Progenitor cell of endocrine pancreas (in vitro differentiated cells): ENCODE measurements at regions not wholly inside any gene's neighbourhood (a gene's known extent, or its start where the extent isn't known, plus 50 kb on each side); places are given as distances from the start of the nearest gene placed in this dataset.

Experiments used
- DNase-seq: peaks from one replicate; pipeline ENCODE4 v3.0.0; 2021; ENCODE audit warnings: low spot score; ENCODE audit not compliant: unreplicated experiment
- H3K27ac Mint-ChIP-seq: 2 replicates; pipeline ENCODE4 v1.8.0; 2021; ENCODE audit warnings: mild to moderate bottlenecking, moderate library complexity, mixed read lengths
- H3K27me3 Mint-ChIP-seq: 2 replicates; pipeline ENCODE4 v1.8.0; 2021; ENCODE audit warnings: mixed read lengths
- H3K36me3 Mint-ChIP-seq: 2 replicates; pipeline ENCODE4 v1.8.0; 2022; ENCODE audit warnings: mixed read lengths; ENCODE audit not compliant: insufficient read depth
- H3K4me1 Mint-ChIP-seq: 2 replicates; pipeline ENCODE4 v1.8.0; 2021; ENCODE audit warnings: low read depth, mixed read lengths
- H3K4me3 Mint-ChIP-seq: 2 replicates; pipeline ENCODE4 v1.8.0; 2021; ENCODE audit warnings: low read depth, mild to moderate bottlenecking, moderate library complexity, mixed read lengths
- H3K9me3 Mint-ChIP-seq: 2 replicates; pipeline ENCODE4 v1.8.0; 2021; ENCODE audit warnings: low read depth, mixed read lengths
- TF ChIP-seq, protein P1 (sequence below): fragments of 200-600 bp; sonication (generic); IDR thresholded peaks from one replicate; pipeline ENCODE4 v1.5.0; 2021; ENCODE audit warnings: antibody characterized with exemption, mild to moderate bottlenecking; ENCODE audit not compliant: unreplicated experiment

DNA sequence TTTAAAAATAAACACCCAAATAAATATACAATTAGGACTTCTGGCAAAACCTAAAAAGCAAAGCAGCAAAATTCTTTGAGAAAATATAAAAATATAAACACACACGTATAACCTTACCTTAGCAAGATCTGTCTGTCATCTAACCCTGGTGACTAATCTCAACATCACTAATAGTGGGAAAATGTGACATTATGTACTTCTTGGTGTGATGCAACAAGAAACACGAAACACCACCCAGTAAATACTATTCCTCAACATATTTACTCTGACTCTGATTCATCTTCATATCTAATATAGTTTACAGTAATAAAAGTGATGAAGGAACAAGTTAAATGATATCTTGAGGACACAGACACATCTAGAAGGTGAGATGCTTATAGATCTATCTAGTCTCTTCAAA, 332.6 kb upstream of the MANEA start:
- Mint-ChIP-seq H3K27ac (no peak overlapping the region), H3K27me3 (no peaks in the 10 kb centered on the region), H3K4me3 (no peak overlapping the region), H3K36me3 (no peaks in the 10 kb centered on the region), H3K4me1 (no peaks in the 10 kb centered on the region), H3K9me3 (no peaks in the 10 kb centered on the region)
- TF ChIP-seq, protein P1, sequence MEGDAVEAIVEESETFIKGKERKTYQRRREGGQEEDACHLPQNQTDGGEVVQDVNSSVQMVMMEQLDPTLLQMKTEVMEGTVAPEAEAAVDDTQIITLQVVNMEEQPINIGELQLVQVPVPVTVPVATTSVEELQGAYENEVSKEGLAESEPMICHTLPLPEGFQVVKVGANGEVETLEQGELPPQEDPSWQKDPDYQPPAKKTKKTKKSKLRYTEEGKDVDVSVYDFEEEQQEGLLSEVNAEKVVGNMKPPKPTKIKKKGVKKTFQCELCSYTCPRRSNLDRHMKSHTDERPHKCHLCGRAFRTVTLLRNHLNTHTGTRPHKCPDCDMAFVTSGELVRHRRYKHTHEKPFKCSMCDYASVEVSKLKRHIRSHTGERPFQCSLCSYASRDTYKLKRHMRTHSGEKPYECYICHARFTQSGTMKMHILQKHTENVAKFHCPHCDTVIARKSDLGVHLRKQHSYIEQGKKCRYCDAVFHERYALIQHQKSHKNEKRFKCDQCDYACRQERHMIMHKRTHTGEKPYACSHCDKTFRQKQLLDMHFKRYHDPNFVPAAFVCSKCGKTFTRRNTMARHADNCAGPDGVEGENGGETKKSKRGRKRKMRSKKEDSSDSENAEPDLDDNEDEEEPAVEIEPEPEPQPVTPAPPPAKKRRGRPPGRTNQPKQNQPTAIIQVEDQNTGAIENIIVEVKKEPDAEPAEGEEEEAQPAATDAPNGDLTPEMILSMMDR: no peak
- no peak for DNase-seq

GRCh38 chr6:95248499-95248898, 328.8 kb upstream of the MANEA start:
- no peak for DNase-seq
- no peaks in the 10 kb centered on the region for H3K4me1 Mint-ChIP-seq
- TF ChIP-seq, protein P1: no peak
- H3K27ac Mint-ChIP-seq: no peak overlapping the region
- H3K36me3 Mint-ChIP-seq: no peaks in the 10 kb centered on the region
- H3K9me3 Mint-ChIP-seq: no peaks in the 10 kb centered on the region
- no peaks in the 10 kb centered on the region for H3K27me3 Mint-ChIP-seq
- no peak overlapping the region for H3K4me3 Mint-ChIP-seq

DNA sequence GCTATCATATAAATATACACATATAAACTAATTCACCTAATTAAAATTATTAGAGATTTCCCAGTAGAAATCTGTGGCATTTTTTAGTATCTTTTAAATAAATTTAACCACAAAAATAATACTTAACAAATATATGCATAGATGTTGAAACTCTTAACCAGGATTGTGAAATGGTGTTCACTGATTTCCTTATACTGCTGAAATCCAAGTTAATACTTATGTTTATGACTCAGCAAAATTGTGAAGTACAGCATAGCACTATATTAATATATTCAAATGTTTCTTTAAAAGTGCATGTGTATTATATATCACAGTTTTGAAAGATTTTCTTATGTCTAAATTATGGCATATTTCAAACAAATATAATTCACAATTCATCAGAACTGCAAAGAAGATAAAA, 328.2 kb upstream of the MANEA start:
- no peak overlapping the region for H3K27ac Mint-ChIP-seq
- no peaks in the 10 kb centered on the region for H3K27me3 Mint-ChIP-seq
- no peak overlapping the region for H3K4me3 Mint-ChIP-seq

GRCh38 chr6:95249661-95250060, 327.7 kb upstream of the MANEA start:
- TF ChIP-seq, protein P1: no peak
- H3K9me3 Mint-ChIP-seq: no peaks in the 10 kb centered on the region
- no peaks in the 10 kb centered on the region for H3K4me1 Mint-ChIP-seq
- H3K36me3 Mint-ChIP-seq: no peaks in the 10 kb centered on the region
- H3K4me3 Mint-ChIP-seq: no peak overlapping the region
- H3K27ac Mint-ChIP-seq: no peak overlapping the region
- no peak for DNase-seq
- H3K27me3 Mint-ChIP-seq: no peaks in the 10 kb centered on the region

More for the DNA sequence above, 328.2 kb upstream of the MANEA start:
- H3K9me3 Mint-ChIP-seq: no peaks in the 10 kb centered on the region
- no peaks in the 10 kb centered on the region for H3K36me3 Mint-ChIP-seq
- no peaks in the 10 kb centered on the region for H3K4me1 Mint-ChIP-seq
- TF ChIP-seq, protein P1: no peak
- no peak for DNase-seq

GRCh38 chr6:95263840-95264239, 313.5 kb upstream of the MANEA start:
- TF ChIP-seq, protein P1: no peak
- Mint-ChIP-seq H3K4me3 (no peak overlapping the region), H3K27me3 (no peaks in the 10 kb centered on the region), H3K36me3 (no peaks in the 10 kb centered on the region), H3K4me1 (no peaks in the 10 kb centered on the region), H3K27ac (no peak overlapping the region), H3K9me3 (no peaks in the 10 kb centered on the region)
- no peak for DNase-seq
